ENCODE measurements at regions not wholly inside any gene's neighbourhood (a gene's known extent, or its start where the extent isn't known, plus 50 kb on each side); places are given as distances from the start of the nearest gene placed in this dataset.
"Not testable (repeated sequence)": the region's sequence is repeated elsewhere in the genome, so short reads cannot be mapped to it uniquely, and the experiment has no call there.

DNA sequence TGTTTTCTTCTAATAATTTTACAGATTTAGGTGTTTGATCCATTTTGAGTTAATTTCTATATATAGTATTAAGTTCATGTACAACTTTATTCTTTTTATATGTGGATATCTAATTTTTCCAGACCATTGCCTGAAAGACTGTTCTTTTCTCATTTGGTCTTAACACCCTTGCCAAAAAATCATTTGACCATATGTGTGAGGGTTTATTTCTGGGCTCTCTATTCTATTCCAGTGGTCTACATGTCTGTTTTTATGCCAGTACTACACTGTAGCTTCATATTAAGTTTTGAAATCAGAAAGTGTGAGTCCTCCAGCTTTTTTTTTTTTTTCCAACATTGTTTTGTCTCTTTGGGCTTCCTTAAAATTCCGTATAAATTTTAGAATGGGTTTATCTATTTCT, 554.1 kb downstream of the KCNH5 start:
- no peak for DNase-seq

DNA sequence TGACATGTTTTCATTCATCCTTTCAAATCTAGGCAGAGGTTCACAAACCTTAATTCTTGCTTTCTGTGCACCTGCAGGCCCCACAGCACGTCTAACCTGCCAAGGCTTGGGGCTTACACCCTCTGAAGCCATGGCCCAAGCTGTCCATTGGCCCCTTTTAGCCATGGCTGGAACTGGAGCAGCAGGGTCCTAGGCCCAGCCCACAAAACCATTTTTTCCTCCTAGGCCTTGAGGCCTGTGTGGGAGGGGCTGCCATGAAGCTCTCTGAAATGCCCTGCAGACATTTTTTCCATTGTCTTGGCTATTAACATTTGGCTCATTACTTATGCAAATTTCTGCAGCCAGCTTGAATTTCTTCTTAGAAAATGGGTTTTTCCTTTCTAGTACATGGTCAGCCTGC, 547.5 kb downstream of the KCNH5 start:
- no peak for DNase-seq

DNA sequence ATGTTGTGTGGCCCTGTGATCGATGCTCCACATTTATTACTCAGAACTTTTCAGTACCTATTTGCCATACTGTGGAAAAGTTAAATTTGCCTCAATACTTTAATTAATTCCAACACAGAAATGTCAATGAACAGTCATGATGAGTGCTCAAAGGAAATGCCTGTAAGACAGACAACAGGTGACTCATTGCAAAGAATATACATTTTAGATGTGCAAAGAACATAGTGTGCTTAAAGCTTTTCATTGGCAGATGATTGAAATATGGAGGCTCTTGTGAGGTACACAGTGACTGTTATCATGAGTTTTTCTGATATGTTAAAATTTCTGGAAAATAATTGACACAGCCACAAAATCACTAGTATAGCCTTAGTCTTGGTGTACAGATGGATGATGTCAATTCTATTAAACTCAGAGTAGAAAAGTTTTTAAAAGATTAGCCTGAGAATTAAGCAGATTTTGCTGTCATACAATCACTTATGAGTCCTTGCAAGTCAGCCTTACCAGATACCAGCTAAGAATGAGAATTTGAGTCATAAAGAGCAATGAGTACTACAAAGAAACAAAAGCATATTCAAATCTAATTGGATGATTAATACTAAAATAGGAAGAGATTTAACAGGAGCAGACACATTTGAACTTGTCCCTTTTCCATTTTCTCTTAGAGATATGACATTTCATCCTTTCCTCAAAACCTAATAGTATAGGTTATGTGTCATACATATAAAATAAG, 544.1 kb downstream of the KCNH5 start:
- DNase-seq: no peak

DNA sequence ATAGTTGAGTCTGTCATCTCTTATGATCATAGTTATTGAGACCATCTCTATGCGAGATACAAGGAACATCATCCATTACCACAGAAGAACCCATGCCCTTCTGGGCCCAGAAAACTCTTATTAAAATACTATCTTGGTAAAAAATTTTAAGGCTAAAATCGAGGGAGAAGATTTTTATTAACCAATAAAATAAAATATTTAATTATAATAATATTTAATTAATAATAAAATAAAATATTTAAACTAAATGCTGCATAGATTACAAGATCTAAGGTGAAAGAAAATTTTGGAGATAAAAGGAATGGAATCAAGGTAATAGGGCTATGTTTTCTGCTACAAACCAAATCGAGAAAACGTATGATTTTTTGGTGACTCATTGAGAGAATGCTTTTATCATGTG, 540.2 kb downstream of the KCNH5 start:
- no peak for DNase-seq

DNA sequence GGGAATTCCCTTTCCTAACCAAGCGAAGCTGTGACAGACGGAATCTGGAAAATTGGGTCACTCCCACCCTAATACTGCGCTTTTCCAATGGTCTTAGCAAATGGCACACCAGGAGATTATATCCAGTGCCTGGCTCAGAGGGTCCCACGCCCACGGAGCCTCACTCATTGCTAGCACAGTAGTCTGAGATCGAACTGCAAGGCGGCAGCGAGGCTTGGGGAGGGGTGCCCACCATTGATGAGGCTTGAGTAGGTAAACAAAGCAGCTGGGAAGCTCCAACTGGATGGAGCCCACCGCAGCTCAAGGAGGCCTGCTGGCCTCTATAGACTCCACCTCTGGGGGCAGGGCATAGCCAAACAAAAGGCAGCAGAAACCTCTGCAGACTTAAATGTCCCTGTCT, 523.9 kb downstream of the KCNH5 start:
- not testable (repeated sequence) for DNase-seq

DNA sequence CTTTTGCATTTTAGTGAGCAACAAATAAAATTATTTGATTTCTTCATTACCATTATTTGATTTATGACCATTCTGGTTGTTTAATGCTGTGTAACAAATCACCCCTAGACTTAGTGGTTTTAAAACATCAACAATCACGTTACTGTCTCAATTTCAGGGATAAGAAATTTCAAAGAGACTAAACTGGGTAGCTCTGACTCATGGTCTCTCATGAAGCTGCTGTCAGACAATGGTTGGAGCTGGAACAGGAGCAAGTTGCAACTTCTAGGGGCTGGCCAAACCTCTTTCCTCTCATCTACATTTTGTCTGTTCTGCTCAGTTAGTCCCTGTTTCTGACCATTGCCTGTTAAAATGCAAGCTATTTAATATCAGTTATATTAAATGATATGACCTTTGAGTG, 517.0 kb downstream of the KCNH5 start:
- DNase-seq: no peak

DNA sequence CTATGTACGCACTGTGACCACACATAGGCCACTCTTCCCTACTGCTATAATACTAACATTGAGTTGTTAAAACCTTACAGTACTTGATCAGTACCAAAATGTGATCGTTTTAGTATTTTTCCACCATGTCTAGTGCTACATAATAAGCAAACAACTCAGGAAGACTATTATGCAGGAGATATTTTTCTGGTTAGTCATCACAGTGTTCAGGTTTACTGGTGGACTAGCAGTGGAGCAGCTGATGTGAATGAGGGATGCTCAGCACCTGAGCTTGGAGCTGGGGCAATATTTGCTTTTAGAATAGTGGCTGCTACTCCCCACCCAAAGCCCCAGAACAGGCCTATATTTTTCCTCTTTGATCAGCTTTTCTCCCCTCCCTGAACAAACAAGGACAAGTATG, 513.1 kb downstream of the KCNH5 start:
- no peak for DNase-seq

DNA sequence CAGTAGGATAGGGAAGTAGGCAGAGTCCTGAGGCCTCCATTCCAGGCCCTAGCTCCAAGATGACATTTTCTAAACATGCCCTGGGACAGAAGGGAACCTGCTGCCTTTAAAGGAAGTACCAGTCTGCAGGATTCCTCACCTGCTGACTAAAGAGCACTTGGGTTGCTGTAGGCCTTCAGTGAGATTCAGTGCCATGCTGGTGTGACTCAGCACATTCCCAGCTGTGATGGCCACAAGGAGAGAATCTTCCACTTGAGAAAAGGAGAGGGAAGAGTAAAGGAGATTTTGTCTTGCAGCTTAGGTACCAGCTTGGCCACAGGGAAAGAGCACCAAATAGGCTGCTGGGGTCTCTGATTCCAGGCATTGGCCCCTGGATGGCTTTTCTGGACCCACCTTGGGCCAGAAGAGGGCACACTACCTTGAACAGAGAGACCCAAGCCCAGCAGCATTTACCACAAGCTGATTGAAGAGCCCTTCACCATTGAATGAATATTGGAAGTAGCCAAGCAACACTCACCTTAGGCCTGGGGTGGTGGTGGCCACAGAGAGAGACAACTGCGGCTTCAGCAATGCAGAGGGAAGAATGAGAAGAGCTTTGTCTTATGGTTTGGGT, 498.3 kb downstream of the KCNH5 start:
- DNase-seq: no peak

DNA sequence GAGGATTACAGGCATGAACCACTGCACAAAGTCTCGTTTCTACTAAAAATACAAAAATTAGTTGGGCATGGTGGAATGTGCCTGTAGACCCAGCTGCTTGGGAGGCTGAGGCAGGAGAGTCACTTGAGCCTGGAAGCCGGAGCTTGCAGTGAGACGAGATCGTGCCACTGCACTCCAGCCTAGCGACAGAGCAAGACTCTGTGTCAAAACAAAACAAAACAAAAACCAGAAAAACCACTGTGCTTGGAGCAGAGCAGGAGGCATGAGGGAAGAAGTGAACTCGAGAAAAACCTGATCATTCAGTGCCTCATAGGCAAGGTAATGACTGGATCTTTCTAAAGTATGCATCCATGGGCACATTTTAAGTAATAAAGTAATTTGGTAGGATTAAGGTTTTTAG, 487.8 kb downstream of the KCNH5 start:
- DNase-seq: no peak

DNA sequence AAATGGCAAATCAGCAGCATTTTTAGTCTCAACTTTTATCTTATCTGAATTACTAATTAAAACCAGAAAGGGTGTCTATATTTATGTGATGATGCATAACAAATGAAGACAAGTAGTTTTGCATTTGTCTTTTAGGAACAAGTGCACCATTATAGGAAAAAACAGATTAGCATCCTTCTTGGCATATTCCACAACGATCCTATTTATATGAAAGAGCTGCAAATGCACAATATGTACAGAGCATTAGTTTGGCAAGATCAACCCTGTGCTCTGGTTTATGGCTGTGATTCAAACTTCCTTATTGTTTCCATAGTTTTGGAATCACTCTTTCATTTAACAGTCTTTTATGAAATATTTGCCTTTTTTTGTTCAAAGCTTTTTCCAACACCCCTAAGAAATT, 486.8 kb downstream of the KCNH5 start:
- peak in 1 of 58 donors; percentile 5 for DNase-seq

DNA sequence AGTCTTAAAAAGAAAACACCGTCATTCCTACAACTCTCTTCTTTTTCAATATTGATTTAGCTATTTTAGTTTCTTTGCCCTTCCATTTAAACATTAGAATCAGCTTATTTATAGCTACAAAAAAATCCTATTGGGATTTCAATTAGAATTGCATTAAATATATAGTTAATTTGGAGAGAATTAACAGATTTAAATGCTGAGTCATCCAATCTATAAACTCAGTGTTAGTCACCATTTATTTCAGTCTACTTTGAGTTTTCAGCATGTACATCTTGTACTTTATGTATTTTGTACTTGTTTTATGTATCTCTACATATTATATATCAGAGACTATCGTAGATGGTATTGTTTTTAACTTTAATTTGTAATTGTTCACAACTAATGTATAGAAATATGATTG, 460.0 kb downstream of the KCNH5 start:
- DNase-seq: no peak

DNA sequence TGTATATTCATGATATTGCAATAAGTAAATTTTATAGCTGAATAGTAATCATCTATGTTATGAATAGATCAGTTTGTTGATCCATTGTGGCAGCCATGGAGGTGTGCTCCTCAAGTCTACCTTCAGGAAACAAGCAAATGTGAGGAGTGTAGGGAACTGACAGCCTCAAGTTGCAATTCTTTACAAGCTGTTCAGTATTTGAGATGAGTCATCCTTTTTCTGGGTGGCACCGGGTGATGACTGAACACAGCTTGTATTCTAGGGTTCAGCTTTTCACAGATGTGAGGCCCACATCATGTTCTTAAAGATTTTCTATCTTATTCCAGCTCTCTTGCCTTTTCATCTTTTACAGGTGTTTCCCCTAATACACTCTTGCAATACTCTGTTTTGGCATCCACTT, 452.4 kb downstream of the KCNH5 start:
- DNase-seq: no peak

DNA sequence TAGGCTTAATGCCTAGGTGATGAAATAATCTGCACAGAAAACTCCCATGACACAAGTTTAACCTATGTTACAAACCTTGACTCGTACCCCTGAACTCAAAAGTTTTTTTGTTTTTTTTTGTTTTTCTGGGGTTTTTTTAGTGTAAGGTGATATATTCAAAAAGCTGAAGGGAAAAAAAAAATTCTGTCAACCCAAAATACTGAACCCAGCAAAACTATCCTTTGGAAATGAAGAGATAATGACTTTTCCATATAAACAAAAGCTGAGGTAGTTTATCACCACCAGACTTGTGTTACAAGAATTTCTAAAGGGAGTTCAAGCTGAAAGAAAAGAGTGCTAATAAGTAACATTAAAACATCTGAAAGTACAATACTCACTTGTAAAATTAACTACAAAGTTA, 448.1 kb downstream of the KCNH5 start:
- no peak for DNase-seq

DNA sequence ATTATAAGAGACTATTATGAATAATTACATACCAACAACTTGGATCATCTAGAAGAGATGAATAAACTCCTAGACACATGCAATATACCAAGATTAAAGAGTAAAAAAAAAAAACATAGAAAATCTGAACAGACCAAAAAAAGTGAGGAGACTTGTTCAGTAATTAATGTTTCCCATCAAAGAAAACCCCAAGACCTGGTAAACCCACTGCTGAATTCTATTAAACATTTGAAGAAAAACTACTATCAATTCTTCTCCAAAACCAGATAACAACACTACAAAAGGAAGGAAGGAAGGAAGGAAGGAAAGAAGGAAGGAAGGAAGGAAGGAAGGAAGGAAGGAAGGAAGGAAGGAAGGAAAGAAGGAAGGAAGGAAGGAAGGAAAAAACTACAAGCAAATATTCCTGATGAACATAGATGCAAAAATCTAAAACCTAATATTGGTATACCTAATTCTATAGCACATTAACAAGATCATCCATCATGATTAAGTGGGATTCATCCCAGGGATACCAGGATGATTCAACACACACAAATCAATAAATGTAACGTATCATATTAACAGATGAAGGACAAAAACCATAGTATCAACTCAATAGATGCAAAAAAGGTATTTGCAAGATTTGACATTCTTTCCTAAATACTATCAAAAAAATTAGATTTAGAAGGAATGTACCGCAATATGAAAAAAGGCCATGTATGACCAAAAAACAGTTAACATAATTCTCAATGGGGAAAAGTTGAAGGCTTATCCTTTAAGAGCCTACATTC, 445.5 kb downstream of the KCNH5 start:
- no peak for DNase-seq

DNA sequence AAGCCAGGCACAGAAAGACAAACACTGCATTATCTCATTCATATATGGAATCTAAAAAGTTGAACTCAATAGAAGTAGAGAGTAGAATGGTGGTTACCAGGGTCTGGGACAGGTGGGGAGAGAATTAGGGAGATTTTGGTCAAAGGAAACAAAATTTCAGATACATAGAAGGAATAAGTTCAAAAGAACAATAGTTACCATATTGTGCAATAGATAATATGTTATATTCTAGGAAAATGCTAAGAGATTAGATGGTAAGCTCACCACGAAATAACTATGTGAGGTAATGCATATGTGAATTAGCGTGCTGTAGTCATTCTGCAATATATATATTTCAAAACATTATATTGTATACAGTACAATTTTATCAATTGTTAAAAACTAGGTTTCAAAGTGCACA, 442.5 kb downstream of the KCNH5 start:
- no peak for DNase-seq

DNA sequence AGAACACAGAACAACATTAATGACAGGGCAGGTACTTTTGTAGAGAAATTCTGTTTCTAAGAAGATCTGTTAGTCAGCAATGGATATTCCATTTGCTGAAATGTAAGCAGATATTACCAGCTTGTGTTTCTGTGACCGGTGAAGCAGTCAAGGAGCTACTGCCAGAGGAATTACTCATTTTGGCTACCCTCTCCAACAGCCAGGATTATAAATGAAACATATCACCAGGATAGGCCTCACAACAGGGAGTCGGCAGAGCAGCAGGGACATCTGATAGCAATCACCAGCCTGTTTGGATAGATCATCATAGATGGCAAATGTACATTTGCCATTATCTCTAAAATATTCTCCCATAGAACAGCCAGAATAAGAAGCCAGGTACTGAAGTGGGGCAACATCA, 440.7 kb downstream of the KCNH5 start:
- no peak for DNase-seq

DNA sequence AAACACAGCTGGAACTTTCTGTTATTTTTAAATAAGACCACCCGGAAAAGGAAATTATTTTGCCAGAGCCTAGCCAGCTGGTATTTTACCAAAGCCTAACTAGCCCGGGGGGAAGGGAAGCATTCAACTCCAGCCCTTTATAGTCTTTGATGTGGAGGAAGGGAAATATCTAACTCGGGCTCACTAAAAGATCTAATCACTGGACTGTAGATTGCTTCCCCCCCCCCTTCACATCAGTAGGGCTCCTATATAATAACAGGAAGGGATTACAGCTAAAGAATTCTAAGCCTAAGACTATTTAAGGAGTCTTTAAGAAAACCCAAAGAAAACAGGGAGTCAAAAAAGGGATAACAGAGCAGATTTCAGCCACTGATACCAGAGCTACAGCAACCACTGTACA, 431.1 kb downstream of the KCNH5 start:
- no peak for DNase-seq

DNA sequence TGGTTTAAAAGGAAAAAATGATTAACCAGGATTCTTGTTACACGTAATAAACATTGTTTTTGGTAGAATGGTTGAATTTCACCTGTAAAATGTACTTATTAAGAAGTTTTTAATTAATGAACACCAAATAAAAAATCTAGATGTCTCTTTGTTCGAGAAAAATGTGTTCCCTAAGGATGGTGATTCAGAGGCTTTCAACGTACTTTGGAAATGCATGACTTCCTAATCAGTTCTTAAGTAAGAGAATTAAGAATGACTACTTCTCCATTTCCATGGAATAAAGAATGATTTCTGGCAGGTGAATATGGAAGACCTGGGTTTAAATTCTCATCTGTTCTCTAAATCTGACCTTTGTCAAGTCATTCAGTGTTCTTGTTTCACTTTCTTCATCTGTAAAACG, 428.6 kb downstream of the KCNH5 start:
- DNase-seq: no peak

DNA sequence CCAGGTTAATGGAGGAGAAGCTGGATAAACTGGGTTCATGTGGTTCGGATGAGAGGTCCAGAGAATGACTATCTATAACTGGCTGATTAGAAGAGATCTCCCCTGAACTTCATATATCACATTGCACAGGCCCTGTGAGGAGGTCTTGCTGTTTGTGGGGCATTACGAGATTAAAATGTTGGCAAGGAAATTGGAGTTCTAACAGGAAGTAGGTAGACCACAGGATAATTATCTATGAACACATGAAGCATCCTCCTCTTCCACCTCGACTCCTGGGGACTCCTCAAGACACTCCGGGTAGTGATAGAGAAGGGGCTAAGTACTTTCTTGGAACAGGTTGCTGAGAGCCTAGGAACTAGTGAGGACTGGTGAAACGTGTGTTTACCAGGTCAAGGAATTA, 418.8 kb downstream of the KCNH5 start:
- no peak for DNase-seq

DNA sequence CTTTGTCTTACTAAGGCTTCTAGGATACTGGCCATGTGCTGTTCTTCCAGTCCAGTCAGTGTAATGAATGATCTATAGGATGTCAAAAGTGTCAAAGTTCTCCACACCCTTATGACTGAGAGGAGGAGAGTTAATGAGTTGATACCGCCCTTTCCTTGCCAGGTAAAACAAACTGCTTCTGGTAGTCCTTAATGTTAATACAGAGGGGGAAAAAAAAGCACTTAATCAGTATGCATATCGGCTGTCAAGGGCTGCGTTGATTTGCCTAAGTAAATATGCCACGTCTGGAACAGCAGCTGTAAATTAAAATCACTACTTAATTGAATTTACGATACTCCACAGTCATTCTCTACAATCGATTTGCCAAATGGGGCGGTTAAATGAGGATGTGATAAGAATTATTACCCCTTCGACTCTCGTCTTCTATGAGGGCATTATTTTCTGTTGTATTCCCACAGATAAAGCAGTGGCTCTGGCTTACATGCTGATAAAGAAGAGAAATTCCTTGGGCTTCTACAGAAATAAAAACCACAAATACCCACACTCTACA, 416.0 kb downstream of the KCNH5 start:
- no peak for DNase-seq

DNA sequence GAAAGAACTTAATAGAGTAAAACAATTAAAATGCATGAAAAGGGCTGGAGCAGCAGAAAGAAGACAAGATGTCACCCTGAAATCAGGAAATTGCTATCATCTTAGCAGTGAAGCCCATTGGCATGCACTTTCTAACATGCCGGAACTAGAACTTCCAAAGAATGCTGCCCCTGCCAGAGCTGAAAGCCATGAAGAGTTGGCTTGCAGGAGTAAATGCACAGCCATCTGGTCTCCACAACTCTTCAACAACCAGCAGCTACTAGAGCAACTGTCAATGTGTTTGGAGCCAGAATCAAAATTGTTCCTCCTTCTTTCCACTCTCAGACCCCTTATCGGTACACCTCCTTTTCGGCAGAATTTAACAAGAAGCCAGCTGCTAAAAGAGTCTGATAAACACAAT, 414.1 kb downstream of the KCNH5 start:
- peak in 1 of 58 donors; percentile 1 for DNase-seq

DNA sequence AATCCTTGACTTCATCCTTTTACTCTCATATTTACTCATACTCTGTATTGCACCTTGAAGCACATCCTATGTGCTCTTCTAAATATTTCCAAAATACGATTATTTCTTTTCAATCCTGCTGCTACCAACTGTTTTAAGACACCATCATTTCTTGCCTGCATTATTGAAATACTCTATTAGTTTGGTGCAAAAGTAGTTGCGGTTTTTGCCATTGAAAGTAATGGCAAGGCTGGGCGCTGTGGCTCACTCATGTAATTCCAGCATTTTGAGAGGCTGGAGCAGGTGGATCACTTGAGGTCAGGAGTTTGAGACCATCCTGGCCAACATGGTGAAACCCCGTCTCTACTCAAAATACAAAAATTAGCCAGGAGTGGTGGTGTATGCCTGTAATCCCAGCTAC, 412.5 kb downstream of the KCNH5 start:
- no peak for DNase-seq

DNA sequence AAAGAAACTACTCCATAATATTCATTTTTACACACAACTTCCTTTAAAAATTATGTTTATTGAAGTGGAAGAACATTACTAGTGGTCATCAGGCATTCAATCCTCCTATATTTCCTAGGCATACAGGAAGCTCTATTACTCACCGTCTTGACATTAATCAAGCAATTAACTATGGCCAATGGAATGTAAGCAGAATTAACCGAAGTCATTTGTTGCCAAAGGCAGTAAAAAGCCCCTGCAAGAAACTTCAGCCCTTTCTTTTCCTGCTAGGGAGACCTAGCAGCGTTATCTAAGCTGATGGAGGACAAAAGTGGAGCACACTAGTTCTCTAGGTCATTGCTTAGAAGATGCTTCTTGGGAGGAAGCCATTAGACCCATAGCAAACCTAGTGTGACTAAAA, 399.6 kb downstream of the KCNH5 start:
- no peak for DNase-seq
